GM21447 (cell line): ENCODE measurements at regions not wholly inside any gene's neighbourhood (a gene's known extent, or its start where the extent isn't known, plus 50 kb on each side); places are given as distances from the start of the nearest gene placed in this dataset.
"Not testable (repeated sequence)": the region's sequence is repeated elsewhere in the genome, so short reads cannot be mapped to it uniquely, and the experiment has no call there.

Source experiments
- ATAC-seq: cut with Tn5 transposase; IDR thresholded peaks from one replicate; pipeline ENCODE4 v1.9.1; 2021; ENCODE audit not compliant: unreplicated experiment

GRCh38 chr6:164741938-164742451, 567.4 kb downstream of the C6orf118 start:
- no peak for ATAC-seq

- not testable (repeated sequence) for ATAC-seq
Measured at GRCh38 chr6:164736090-164736489, 573.3 kb downstream of the C6orf118 start.

- ATAC-seq: no peak
Measured at GRCh38 chr6:164731539-164731938, 577.9 kb downstream of the C6orf118 start.

GRCh38 chr6:164721460-164721859, 587.9 kb downstream of the C6orf118 start:
- no peak for ATAC-seq

- no peak for ATAC-seq
Measured at GRCh38 chr6:164700497-164700896, 608.9 kb downstream of the C6orf118 start.

- no peak for ATAC-seq
Measured at GRCh38 chr6:164695896-164696295, 613.5 kb downstream of the C6orf118 start.

GRCh38 chr6:164694386-164694785, 615.0 kb downstream of the C6orf118 start:
- ATAC-seq: no peak

GRCh38 chr6:164693944-164694343, 615.5 kb downstream of the C6orf118 start:
- no peak for ATAC-seq

- ATAC-seq: no peak
Measured at GRCh38 chr6:164692772-164693510, 616.5 kb downstream of the C6orf118 start.

- no peak for ATAC-seq
Measured at GRCh38 chr6:164690702-164691500, 618.5 kb downstream of the C6orf118 start.

- ATAC-seq: no peak
Measured at GRCh38 chr6:164690241-164690640, 619.2 kb downstream of the C6orf118 start.

- ATAC-seq: no peak
Measured at GRCh38 chr6:164665328-164665727, 644.1 kb downstream of the C6orf118 start.

- no peak for ATAC-seq
Measured at GRCh38 chr6:164663634-164664033, 645.8 kb downstream of the C6orf118 start.

GRCh38 chr6:164661716-164662115, 647.7 kb downstream of the C6orf118 start:
- no peak for ATAC-seq

GRCh38 chr6:164660781-164661180, 648.6 kb downstream of the C6orf118 start:
- no peak for ATAC-seq

GRCh38 chr6:164640956-164641355, 668.4 kb downstream of the C6orf118 start:
- no peak for ATAC-seq

GRCh38 chr6:164628302-164628931, 681.0 kb downstream of the C6orf118 start:
- no peak for ATAC-seq

- no peak for ATAC-seq
Measured at GRCh38 chr6:164616917-164617524, 692.4 kb downstream of the C6orf118 start.

- ATAC-seq: no peak
Measured at GRCh38 chr6:164612751-164613150, 696.7 kb downstream of the C6orf118 start.

- ATAC-seq: not testable (repeated sequence)
Measured at GRCh38 chr6:164610859-164611258, 698.5 kb downstream of the C6orf118 start.

- not testable (repeated sequence) for ATAC-seq
Measured at GRCh38 chr6:164602415-164602814, 707.0 kb downstream of the C6orf118 start.
